ENCODE measurements at regions not wholly inside any gene's neighbourhood (a gene's known extent, or its start where the extent isn't known, plus 50 kb on each side); places are given as distances from the start of the nearest gene placed in this dataset.
"Not testable (repeated sequence)": the region's sequence is repeated elsewhere in the genome, so short reads cannot be mapped to it uniquely, and the experiment has no call there.

- TF ChIP-seq ZNF407 (CRISPR knock-in tag; IDR thresholded peaks at IDR 0.05; ENCODE audit: not compliant biosample characterization), result no peak
These were observed 276.5 kb upstream of the USP25 start (continued) for GRCh38 chr21:15453261-15453660.

GRCh38 chr21:15453785-15454184 is 276.0 kb upstream of the USP25 start:
- 96% methylated on average over 1 of the region's 1 CpG for WGBS (ENCODE audit: low lambda C conversion rate)
- H3K79me2 ChIP-seq (ENCODE audit: insufficient read depth, low read length); H3K4me3 ChIP-seq (replicated peaks in 1 of 3; ENCODE audit: insufficient read depth in 1 of 3, low read depth in 2 of 3, low read length in 3 of 3); BruUV-seq (replicated peaks); POLR2A ChIA-PET; DNase-seq (ENCODE audit: low spot score); H3K4me2 ChIP-seq (ENCODE audit: low read depth, low read length); H4K20me1 ChIP-seq (ENCODE audit: insufficient read depth, low read length); ATAC-seq; H2AFZ ChIP-seq (ENCODE audit: low read length); H3K27ac ChIP-seq (ENCODE audit: extremely low read length, insufficient read depth, low read length); H3K36me3 ChIP-seq (replicated peaks in 1 of 2; ENCODE audit: control insufficient read depth in 1 of 2, insufficient read depth in 2 of 2, low read length in 2 of 2); CTCF ChIA-PET (ENCODE audit: low intra/inter-chr PET ratio, low total read pairs); H3K9ac ChIP-seq (ENCODE audit: insufficient read depth, low read depth, low read length); FAIRE-seq; in situ Hi-C loops (cut with HindIII; ENCODE audit: extremely low pct_ligation_motif_present, low pct_unique_long_range_greater_than_20kb); H3K27me3 ChIP-seq (ENCODE audit: control insufficient read depth in 1 of 2, insufficient read depth in 2 of 2, low read length in 2 of 2); intact Hi-C loops (cut with micrococcal nuclease; ENCODE audit: unreplicated experiment): not testable (repeated sequence)
- Histone ChIP-seq H3K4me1 (ENCODE audit: insufficient read depth, low read length) (peaks cover 43% of the 10 kb centered on the region), H3K9me3 (ENCODE audit: low read length) (peaks cover 10% of the 10 kb centered on the region)

GRCh38 chr21:15454931-15455330 is 274.9 kb upstream of the USP25 start:
- H3K27me3 ChIP-seq (ENCODE audit: control insufficient read depth in 1 of 2, insufficient read depth in 2 of 2, low read length in 2 of 2); H4K20me1 ChIP-seq (ENCODE audit: insufficient read depth, low read length); CTCF ChIA-PET (ENCODE audit: low intra/inter-chr PET ratio, low total read pairs); H3K4me3 ChIP-seq (replicated peaks in 1 of 3; ENCODE audit: insufficient read depth in 1 of 3, low read depth in 2 of 3, low read length in 3 of 3); in situ Hi-C loops (cut with HindIII; ENCODE audit: extremely low pct_ligation_motif_present, low pct_unique_long_range_greater_than_20kb); ATAC-seq; H3K79me2 ChIP-seq (ENCODE audit: insufficient read depth, low read length); H3K9me3 ChIP-seq (ENCODE audit: low read length); H3K36me3 ChIP-seq (replicated peaks in 1 of 2; ENCODE audit: control insufficient read depth in 1 of 2, insufficient read depth in 2 of 2, low read length in 2 of 2); intact Hi-C loops (cut with micrococcal nuclease; ENCODE audit: unreplicated experiment); BruUV-seq (replicated peaks); FAIRE-seq; H2AFZ ChIP-seq (ENCODE audit: low read length); DNase-seq (ENCODE audit: low spot score): not testable (repeated sequence)
- 98% methylated on average over 2 of the region's 2 CpGs for WGBS (ENCODE audit: low lambda C conversion rate)
- Histone ChIP-seq H3K4me2 (ENCODE audit: low read depth, low read length) (peak overlapping the region; percentile 81; the same call in 1 of the 2 replicates), H3K9ac (ENCODE audit: insufficient read depth, low read depth, low read length) (peak overlapping the region; percentile 75; the same call in 1 of the 2 replicates), H3K27ac (ENCODE audit: extremely low read length, insufficient read depth, low read length) (peak overlapping the region; percentile 90), H3K4me1 (ENCODE audit: insufficient read depth, low read length) (peaks cover 43% of the 10 kb centered on the region)
- POLR2A ChIA-PET, result interaction anchor here (1.5 to 1.8 kb wide), 2 partner anchors 10 to 13 kb away, joined by 7 to 10 read pairs; no protein-coding TSS in a partner anchor
